Psoas muscle (tissue), 7 donors: ENCODE measurements at regions not wholly inside any gene's neighbourhood (a gene's known extent, or its start where the extent isn't known, plus 50 kb on each side); places are given as distances from the start of the nearest gene placed in this dataset.

Experiments
- ATAC-seq, 4 donors: fragments of 200-7000 bp; cut with Tn5 transposase; one replicate each; pipeline ENCODE4 v1.9.1; 2020; ENCODE audit warnings: moderate library complexity in 3 of 4, mild to moderate bottlenecking in 2 of 4
- DNase-seq, 2 donors: peaks; one replicate each; pipeline ENCODE4 v3.0.0-alpha.2; 2020
- H3K27ac ChIP-seq: fragments of 200-600 bp; one replicate; pipeline ENCODE4 v1.8.0; 2022
- H3K27me3 ChIP-seq, 3 donors: fragments of 200-600 bp in 1 of 3; one replicate each; pipeline versions ENCODE4 v1.6.1 to v1.8.0; 2013 to 2022; ENCODE audit warnings: low read length in 2 of 3, mild to moderate bottlenecking in 2 of 3, moderate library complexity in 1 of 3; ENCODE audit not compliant: insufficient read depth in 3 of 3
- H3K36me3 ChIP-seq, 2 donors: fragments of 200-600 bp in 1 of 2; one replicate each; pipeline versions ENCODE4 v1.6.1 to v1.8.0; 2013 to 2022; ENCODE audit warnings: low read depth in 1 of 2, mild to moderate bottlenecking in 1 of 2, moderate library complexity in 1 of 2; ENCODE audit not compliant: insufficient read depth in 1 of 2
- H3K4me1 ChIP-seq: fragments of 200-600 bp; one replicate; pipeline ENCODE4 v1.8.0; 2022
- H3K4me3 ChIP-seq: fragments of 200-600 bp; one replicate; pipeline ENCODE4 v1.8.0; 2022; ENCODE audit warnings: mild to moderate bottlenecking
- H3K9me3 ChIP-seq: fragments of 200-600 bp; one replicate; pipeline ENCODE4 v1.8.0; 2022
- CTCF ChIP-seq: fragments of 200-600 bp; IDR thresholded peaks from one replicate; pipeline ENCODE4 v1.8.0; 2022; ENCODE audit warnings: antibody characterized with exemption
- WGBS, 3 donors: extraction: QIAGEN DNeasy Blood & Tissue Kit; methylation state at CpG; one replicate each; pipeline versions ENCODE4 v1.1.6 to v1.1.7; 2013; 5-methylcytosine and 5-hydroxymethylcytosine counted together
- intact Hi-C, 2 donors: fragments of 100-400 bp; cut with DNase I; formaldehyde crosslinking; loops; one replicate each; pipeline versions ENCODE4 v1.11.0 to v1.14.2; 2022
- donor health status: healthy with polysubstance abuse.
- donor health status: DM: no; HTN: no; CAD: no; lungs with moderate emphysema.
- donor health status: Bipolar disorder and iron deficiency.
- donor health status: healthy.
- donor health status: DM: yes; HTN: yes; CAD: no.
- donor health status: DM: no; HTN: no; CAD: no.
- donor health status: DM: yes; HTN: yes; CAD: no.

GRCh38 chr6:53744321-53744720 is 50.5 kb upstream of the LRRC1 start:
- TF ChIP-seq CTCF = no peak
- no peaks in the 10 kb centered on the region for H3K9me3 ChIP-seq
- H3K27me3 ChIP-seq = no peaks in the 10 kb centered on the region
- intact Hi-C loops = no loop called here
- H3K4me3 ChIP-seq = no peak overlapping the region
- 89 to 92% (median 91%) methylated on average over 4 of the region's 4 CpGs for WGBS, 3 donors
- H3K4me1 ChIP-seq = no peaks in the 10 kb centered on the region
- no peak for DNase-seq
- ATAC-seq = no peak
- H3K27ac ChIP-seq = no peak overlapping the region
- H3K36me3 ChIP-seq = no peaks in the 10 kb centered on the region

- DNase-seq (no peak), ATAC-seq (no peak)
- H3K27ac ChIP-seq = no peak overlapping the region
- 66 to 68% (median 67%) methylated on average over 10 of the region's 10 CpGs for WGBS, 3 donors
- no peaks in the 10 kb centered on the region for H3K9me3 ChIP-seq
- no peak overlapping the region for H3K4me3 ChIP-seq
- intact Hi-C loops = no loop called here
- no peak for TF ChIP-seq CTCF
- peaks cover 0 to 2% (median 1%) of the 10 kb centered on the region in 3 donors for H3K27me3 ChIP-seq
- H3K4me1 ChIP-seq = no peaks in the 10 kb centered on the region
- no peaks in the 10 kb centered on the region for H3K36me3 ChIP-seq
These were observed 53.6 kb upstream of the LRRC1 start for GRCh38 chr6:53741034-53741823.

DNA sequence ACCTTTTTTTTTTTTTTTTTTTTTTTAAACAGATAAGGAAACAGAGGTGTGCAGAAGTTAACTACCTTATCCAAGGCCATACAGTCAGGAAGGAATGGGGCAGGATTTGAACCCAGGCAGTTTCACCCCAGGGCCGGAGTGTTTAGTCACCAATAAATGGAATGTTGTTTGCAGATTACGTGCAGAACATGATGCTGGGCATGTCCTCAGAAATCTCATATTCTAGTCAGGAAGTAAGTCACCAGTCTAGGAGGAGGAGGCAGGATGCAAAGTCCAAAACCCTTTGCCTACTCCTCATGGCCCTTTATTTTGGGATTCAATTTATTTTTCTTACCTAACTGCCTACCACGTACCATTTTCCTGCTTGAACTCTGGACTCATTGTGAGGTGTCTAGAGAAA is 57.1 kb upstream of the LRRC1 start:
- DNase-seq (no peak), ATAC-seq (no peak)
- TF ChIP-seq CTCF = no peak
- intact Hi-C loops = no loop called here
- 89 to 95% (median 90%) methylated on average over 3 of the region's 3 CpGs for WGBS, 3 donors
- H3K36me3 ChIP-seq = no peaks in the 10 kb centered on the region
- no peaks in the 10 kb centered on the region for H3K4me1 ChIP-seq
- peaks cover 0 to 2% (median 1%) of the 10 kb centered on the region in 3 donors for H3K27me3 ChIP-seq
- H3K4me3 ChIP-seq = no peak overlapping the region
- no peaks in the 10 kb centered on the region for H3K9me3 ChIP-seq
- no peak overlapping the region for H3K27ac ChIP-seq

GRCh38 chr6:53735896-53736295 is 58.9 kb upstream of the LRRC1 start:
- intact Hi-C loops = no loop called here
- H3K4me3 ChIP-seq = no peak overlapping the region
- no peak overlapping the region for H3K27ac ChIP-seq
- peaks cover 0 to 2% (median 1%) of the 10 kb centered on the region in 3 donors for H3K27me3 ChIP-seq
- H3K9me3 ChIP-seq = no peaks in the 10 kb centered on the region
- ATAC-seq (no peak), DNase-seq (no peak)
- no peaks in the 10 kb centered on the region for H3K36me3 ChIP-seq
- TF ChIP-seq CTCF = no peak
- no peaks in the 10 kb centered on the region for H3K4me1 ChIP-seq
- WGBS, 3 donors = 81 to 93% (median 84%) methylated on average over 3 to 4 of the region's 4 CpGs
